ENCODE measurements at regions not wholly inside any gene's neighbourhood (a gene's known extent, or its start where the extent isn't known, plus 50 kb on each side); places are given as distances from the start of the nearest gene placed in this dataset.

GRCh38 chr18:75556841-75557240 lies 129.3 kb upstream of the SMIM21 start (continued):
- no peak for TF ChIP-seq CTCF (conservative IDR thresholded peaks at IDR 0.05; ENCODE audit: low read depth in 2 of 2)
- no peak for TF ChIP-seq POLR2AphosphoS5 (IDR thresholded peaks at IDR 0.05; ENCODE audit: low read depth)

DNA sequence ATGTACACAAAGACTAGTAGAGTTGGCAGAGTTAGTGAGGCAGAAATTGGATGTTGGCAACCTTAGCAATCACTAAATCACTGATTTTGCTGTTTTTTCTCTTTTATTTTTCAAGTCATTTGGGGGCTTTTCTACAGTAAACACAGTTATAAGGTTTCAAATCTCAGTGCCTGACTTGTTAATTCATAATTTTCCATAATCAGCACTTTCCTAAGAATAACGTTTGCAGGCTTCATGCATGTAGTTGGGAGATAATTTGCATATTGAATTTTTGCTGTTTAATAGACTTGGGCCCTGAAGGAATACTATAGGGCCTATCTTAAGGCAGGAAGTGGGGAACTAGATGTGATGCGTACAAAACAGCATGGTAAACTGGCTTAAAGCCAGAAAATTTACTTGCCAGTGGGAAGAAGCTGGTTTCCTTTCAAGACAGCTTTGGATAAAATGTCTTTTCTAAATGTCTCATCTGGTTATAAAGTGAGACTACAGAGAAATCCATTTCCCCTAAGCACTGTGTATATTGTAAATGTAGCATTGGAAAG lies 127.2 kb upstream of the SMIM21 start:
- no peaks in the 10 kb centered on the region for H3K27me3 ChIP-seq (ENCODE audit: insufficient read depth)
- H3K27ac Mint-ChIP-seq, result no peak overlapping the region
- H3K4me2 ChIP-seq, result no peak overlapping the region
- no peak overlapping the region for H2AFZ ChIP-seq
- no peaks in the 10 kb centered on the region for H3K79me2 ChIP-seq (replicated peaks; ENCODE audit: insufficient read depth)
- DNase-seq (ENCODE audit: low spot score) (no peak), ATAC-seq (no peak)
- no peak overlapping the region for H3K4me3 ChIP-seq
- peaks cover 2% of the 10 kb centered on the region for H3K27me3 Mint-ChIP-seq (ENCODE audit: insufficient read depth, low read depth, poor library complexity)
- H4K20me1 ChIP-seq (replicated peaks; ENCODE audit: insufficient read depth), result no peaks in the 10 kb centered on the region
- peaks cover under 1% of the 10 kb centered on the region; the same call in 1 of the 3 replicates for H3K36me3 Mint-ChIP-seq (ENCODE audit: low read depth)
- peaks cover 12% of the 10 kb centered on the region for H3K4me1 ChIP-seq (ENCODE audit: insufficient read depth)
- peaks cover 27% of the 10 kb centered on the region for H3K4me1 Mint-ChIP-seq
- no peaks in the 10 kb centered on the region; the same call in 2 of the 3 replicates for H3K9me3 Mint-ChIP-seq
- H3K27ac ChIP-seq (ENCODE audit: low read depth), result no peak overlapping the region
- no peaks in the 10 kb centered on the region for H3F3A ChIP-seq (replicated peaks; ENCODE audit: low read depth)
- H3K9me2 ChIP-seq (ENCODE audit: insufficient read depth), result peaks cover 11% of the 10 kb centered on the region
- no peaks in the 10 kb centered on the region for H3K36me3 ChIP-seq (ENCODE audit: insufficient read depth)
- H3K4me3 Mint-ChIP-seq, result no peak overlapping the region
- TF ChIP-seq EZH2phosphoT487 (IDR thresholded peaks at IDR 0.05; ENCODE audit: unreplicated experiment) (no peak), CREB1 (CRISPR knock-in tag; IDR thresholded peaks at IDR 0.05; ENCODE audit: low read depth) (no peak), REST (IDR thresholded peaks at IDR 0.05; ENCODE audit: unreplicated experiment) (no peak), POLR2AphosphoS5 (IDR thresholded peaks at IDR 0.05; ENCODE audit: low read depth) (no peak), EZH2 (IDR thresholded peaks at IDR 0.05; ENCODE audit: low read depth, unreplicated experiment) (no peak), STAT1 (IDR thresholded peaks at IDR 0.05; ENCODE audit: unreplicated experiment) (no peak), ZNF114 (CRISPR knock-in tag; IDR thresholded peaks at IDR 0.05) (no peak), JUNB (IDR thresholded peaks at IDR 0.05; ENCODE audit: unreplicated experiment) (no peak), ZNF331 (CRISPR knock-in tag; IDR thresholded peaks at IDR 0.05; ENCODE audit: low read depth) (no peak), NANOG (IDR thresholded peaks at IDR 0.05; ENCODE audit: borderline replicate concordance) (no peak), ZNF462 (CRISPR knock-in tag; IDR thresholded peaks at IDR 0.05) (no peak)
- TF ChIP-seq, protein P1, sequence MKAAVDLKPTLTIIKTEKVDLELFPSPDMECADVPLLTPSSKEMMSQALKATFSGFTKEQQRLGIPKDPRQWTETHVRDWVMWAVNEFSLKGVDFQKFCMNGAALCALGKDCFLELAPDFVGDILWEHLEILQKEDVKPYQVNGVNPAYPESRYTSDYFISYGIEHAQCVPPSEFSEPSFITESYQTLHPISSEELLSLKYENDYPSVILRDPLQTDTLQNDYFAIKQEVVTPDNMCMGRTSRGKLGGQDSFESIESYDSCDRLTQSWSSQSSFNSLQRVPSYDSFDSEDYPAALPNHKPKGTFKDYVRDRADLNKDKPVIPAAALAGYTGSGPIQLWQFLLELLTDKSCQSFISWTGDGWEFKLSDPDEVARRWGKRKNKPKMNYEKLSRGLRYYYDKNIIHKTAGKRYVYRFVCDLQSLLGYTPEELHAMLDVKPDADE (IDR thresholded peaks at IDR 0.05), result no peak

Measured in GM23338 (cell line).